Activated T-helper 17 cell treated with anti-CD3 and anti-CD28 coated beads, Interleukin-2, amount 50 U/mL, for 72 hours (primary cell): ENCODE measurements at regions not wholly inside any gene's neighbourhood (a gene's known extent, or its start where the extent isn't known, plus 50 kb on each side); places are given as distances from the start of the nearest gene placed in this dataset.

ENCODE experiments used
- ATAC-seq: fragments of 150-1000 bp; cut with Tn5 transposase; replicated peaks from 2 replicates; pipeline ENCODE4 v1.10.0; 2021; ENCODE audit warnings: mild to moderate bottlenecking, moderate library complexity
- H3K27ac Mint-ChIP-seq: one replicate; pipeline ENCODE4 v1.8.0; 2022; ENCODE audit warnings: mixed read lengths
- H3K27me3 Mint-ChIP-seq: one replicate; pipeline ENCODE4 v1.8.0; 2022; ENCODE audit warnings: mixed read lengths
- H3K36me3 Mint-ChIP-seq: one replicate; pipeline ENCODE4 v1.8.0; 2022; ENCODE audit warnings: low read depth, mild to moderate bottlenecking, mixed read lengths
- H3K4me1 Mint-ChIP-seq: one replicate; pipeline ENCODE4 v1.8.0; 2022; ENCODE audit warnings: mixed read lengths
- H3K4me3 Mint-ChIP-seq: one replicate; pipeline ENCODE4 v1.8.0; 2022; ENCODE audit warnings: mild to moderate bottlenecking, mixed read lengths
- H3K9me3 Mint-ChIP-seq: one replicate; pipeline ENCODE4 v1.8.0; 2022; ENCODE audit warnings: mixed read lengths

DNA sequence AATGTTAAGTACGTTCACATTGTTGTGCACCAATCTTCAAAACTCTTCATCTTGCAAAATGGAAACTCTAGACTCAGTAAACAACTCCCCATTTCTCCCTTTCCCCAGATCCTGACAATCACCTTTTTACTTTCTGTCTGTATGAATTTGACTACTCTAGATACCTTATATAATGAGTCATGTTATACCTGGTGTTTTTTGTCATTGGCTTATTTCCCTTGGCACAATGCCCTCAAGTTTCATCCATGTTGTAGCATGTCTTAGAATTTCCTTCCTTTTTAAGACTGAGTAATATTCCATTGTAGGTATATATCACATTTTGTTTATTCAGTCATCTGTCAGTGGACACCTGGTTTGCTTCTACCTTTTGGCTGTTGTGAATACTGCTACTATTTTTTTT lies 399.5 kb downstream of the LMO4 start:
- no peak overlapping the region for H3K27ac Mint-ChIP-seq
- no peaks in the 10 kb centered on the region for H3K9me3 Mint-ChIP-seq
- peaks cover 6% of the 10 kb centered on the region for H3K27me3 Mint-ChIP-seq
- no peak for ATAC-seq
- H3K36me3 Mint-ChIP-seq: no peaks in the 10 kb centered on the region
- no peak overlapping the region for H3K4me3 Mint-ChIP-seq
- H3K4me1 Mint-ChIP-seq: no peaks in the 10 kb centered on the region

DNA sequence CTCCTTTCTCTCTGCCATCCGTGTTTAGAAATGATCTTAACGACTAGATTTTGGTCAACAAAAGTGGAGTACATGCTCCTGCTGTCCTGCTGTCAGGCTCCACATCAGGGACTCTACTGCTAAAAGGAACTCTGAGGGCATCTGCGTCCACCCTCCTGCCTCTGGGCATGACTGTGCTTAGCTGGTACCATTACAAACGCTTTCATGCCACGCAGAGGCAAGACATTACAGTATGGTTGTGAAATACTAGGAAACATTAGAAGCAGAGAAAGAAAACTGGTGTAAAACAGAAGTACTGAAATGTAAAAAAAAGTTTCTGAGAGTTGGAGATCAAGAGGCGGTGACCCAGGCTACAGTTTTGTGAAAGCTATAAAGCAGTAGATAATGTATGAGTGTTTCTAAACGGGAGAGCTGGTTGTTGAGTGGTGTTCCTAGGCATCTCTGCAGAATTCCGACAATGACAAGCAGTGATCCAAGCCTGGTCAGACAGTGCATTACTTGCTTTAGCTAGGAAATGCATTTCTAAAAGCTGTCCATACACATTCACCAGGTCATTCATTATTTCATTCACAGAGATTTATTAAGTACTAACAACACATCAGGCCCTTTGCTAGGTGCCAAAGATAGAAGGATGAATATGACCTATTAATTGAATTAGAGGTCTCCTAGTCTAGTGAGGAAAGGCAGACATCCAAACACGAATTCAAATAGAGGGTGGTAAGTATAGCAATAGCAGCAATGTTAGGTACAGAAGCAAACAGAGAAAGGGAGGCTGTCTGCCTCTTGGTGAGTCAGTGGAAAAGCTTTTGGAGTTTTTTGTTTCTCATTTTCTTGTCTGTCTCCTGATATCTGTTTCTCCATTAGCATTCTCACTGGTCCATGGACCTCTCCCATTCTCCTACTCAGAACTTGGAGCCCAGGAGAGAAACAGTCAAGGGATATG lies 401.9 kb downstream of the LMO4 start:
- H3K27me3 Mint-ChIP-seq: peaks cover 7% of the 10 kb centered on the region
- no peaks in the 10 kb centered on the region for H3K4me1 Mint-ChIP-seq
- H3K4me3 Mint-ChIP-seq: no peak overlapping the region
- H3K9me3 Mint-ChIP-seq: no peaks in the 10 kb centered on the region
- no peak for ATAC-seq
- H3K27ac Mint-ChIP-seq: no peak overlapping the region
- H3K36me3 Mint-ChIP-seq: no peaks in the 10 kb centered on the region

DNA sequence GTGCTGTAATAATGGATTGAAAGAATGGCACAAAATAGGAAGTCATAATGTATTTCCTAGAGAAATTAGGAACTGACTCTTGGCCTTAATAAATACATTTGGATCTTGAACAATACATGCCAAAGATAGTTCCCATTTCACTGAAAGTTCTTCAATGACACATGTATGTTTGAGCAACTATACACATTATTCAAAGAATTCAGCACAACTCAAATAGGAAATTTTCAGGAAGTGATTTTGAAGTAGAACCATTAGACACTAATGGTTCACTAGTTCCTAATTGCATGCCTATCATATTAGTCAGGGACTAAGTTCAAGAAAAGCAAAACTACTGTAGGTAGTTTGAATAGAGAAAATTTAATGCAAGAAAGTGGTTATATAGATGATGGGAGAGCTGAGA lies 404.7 kb downstream of the LMO4 start:
- no peak overlapping the region for H3K4me3 Mint-ChIP-seq
- ATAC-seq: no peak

DNA sequence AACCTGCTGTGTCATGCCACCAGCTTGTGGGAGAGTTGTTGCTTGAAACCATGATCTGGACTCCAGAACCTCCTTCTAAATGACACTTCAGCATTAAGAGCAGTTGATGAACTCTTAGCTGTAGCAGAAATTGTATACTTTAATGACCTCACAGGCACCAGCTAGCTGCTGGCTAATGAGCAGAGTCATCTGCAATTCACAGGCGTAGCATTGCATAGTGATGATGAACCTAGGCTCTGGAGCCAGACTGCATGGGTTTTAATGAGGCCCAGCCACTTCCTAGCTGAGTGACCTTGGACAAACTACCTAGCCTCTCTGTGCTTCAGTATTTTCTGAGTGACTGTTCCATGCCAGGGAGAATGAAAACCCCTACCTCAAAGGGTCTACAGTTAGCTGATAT lies 407.1 kb downstream of the LMO4 start:
- no peaks in the 10 kb centered on the region for H3K4me1 Mint-ChIP-seq
- H3K27me3 Mint-ChIP-seq: peaks cover 10% of the 10 kb centered on the region

More for the DNA sequence above, 404.7 kb downstream of the LMO4 start:
- Mint-ChIP-seq H3K27me3 (peaks cover 13% of the 10 kb centered on the region), H3K27ac (no peak overlapping the region), H3K36me3 (no peaks in the 10 kb centered on the region), H3K9me3 (no peaks in the 10 kb centered on the region), H3K4me1 (no peaks in the 10 kb centered on the region)

DNA sequence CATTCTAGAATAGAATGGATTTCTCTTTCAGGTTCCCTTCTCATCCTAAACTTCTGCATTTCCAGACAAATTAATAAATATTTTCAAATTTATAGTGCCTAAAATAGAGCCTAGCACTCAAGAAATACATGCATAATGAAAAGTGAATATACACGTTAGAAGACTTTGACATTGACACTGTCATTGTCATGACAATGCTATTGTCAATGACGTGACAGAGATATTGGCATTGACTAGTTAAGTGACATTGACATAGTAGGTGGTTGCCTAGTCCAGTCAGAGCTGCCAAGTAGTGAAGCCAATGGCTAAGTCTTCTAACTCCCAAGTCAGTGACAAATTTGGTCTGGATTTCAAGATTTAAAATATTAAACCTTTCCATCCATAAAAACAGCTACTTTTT lies 410.5 kb downstream of the LMO4 start:
- no peak overlapping the region for H3K27ac Mint-ChIP-seq
- H3K27me3 Mint-ChIP-seq: peaks cover 9% of the 10 kb centered on the region
- no peaks in the 10 kb centered on the region for H3K36me3 Mint-ChIP-seq
- no peak overlapping the region for H3K4me3 Mint-ChIP-seq
- H3K4me1 Mint-ChIP-seq: no peaks in the 10 kb centered on the region
- no peak for ATAC-seq
- H3K9me3 Mint-ChIP-seq: no peaks in the 10 kb centered on the region

More for the DNA sequence above, 407.1 kb downstream of the LMO4 start:
- no peak for ATAC-seq
- no peaks in the 10 kb centered on the region for H3K9me3 Mint-ChIP-seq
- no peak overlapping the region for H3K4me3 Mint-ChIP-seq
- H3K27ac Mint-ChIP-seq: no peak overlapping the region
- H3K36me3 Mint-ChIP-seq: no peaks in the 10 kb centered on the region

DNA sequence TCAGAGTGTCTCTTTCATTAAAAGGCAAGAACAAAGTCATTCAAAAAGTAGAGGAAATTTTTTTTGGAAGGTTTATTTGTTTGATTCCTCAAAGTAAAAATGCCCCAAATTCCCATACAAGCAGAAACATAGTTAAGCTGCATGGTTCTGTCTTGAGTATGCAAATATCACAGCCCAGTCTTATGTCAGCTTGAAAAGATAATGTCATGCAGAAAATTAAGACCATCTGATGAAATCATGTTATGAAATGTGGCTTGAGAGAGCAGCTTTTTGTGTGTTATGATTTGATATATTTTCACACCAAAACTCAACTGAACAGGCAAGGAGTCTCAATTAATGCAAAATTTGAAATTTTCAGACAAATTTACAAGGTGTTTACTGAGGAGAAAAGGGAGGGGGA lies 411.0 kb downstream of the LMO4 start:
- Mint-ChIP-seq H3K4me3 (no peak overlapping the region), H3K27ac (no peak overlapping the region), H3K4me1 (no peaks in the 10 kb centered on the region), H3K9me3 (no peaks in the 10 kb centered on the region), H3K27me3 (peaks cover 9% of the 10 kb centered on the region), H3K36me3 (no peaks in the 10 kb centered on the region)
- no peak for ATAC-seq

DNA sequence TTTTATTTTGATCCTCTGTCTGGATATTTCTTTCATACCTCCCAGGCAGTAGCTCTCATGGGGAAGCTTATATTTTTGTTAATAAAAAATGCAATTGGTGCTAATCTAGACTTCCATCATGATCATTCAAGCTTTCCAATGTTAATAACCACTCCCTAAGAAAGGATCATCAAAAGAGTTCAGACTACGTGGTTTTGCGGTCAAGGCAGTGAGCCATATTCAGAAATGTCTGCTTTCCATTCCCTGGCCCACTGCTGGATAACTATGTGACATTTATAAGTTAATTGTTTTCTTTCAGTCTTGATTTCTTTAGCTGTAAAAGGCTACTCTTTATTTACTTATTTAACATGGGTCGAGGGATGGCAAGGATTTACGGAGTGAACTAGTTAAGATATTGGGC lies 414.6 kb downstream of the LMO4 start:
- Mint-ChIP-seq H3K4me1 (no peaks in the 10 kb centered on the region), H3K27me3 (peaks cover 5% of the 10 kb centered on the region), H3K36me3 (no peaks in the 10 kb centered on the region), H3K9me3 (no peaks in the 10 kb centered on the region), H3K27ac (no peak overlapping the region), H3K4me3 (no peak overlapping the region)
- no peak for ATAC-seq

DNA sequence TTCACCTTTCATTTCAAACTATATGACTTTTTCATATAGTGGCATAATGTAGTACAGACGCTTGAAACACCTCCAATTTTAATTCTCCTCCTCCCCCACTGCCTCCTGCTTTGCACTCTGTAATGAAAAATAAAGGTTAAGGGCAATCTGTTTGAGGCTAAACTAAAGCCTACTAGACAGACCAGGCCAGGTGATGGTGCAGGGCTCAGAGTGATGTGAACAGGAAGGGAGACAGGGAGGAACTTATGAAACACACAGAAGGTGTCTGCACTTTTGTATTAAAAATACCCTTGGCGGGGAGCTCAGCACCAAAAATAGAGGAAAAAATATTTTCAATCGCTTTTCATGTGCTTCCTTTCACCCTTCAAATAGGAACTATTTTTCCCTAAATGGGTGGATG lies 415.4 kb downstream of the LMO4 start:
- no peak for ATAC-seq
- Mint-ChIP-seq H3K4me3 (no peak overlapping the region), H3K4me1 (no peaks in the 10 kb centered on the region), H3K9me3 (no peaks in the 10 kb centered on the region), H3K27ac (no peak overlapping the region), H3K27me3 (peaks cover 3% of the 10 kb centered on the region), H3K36me3 (no peaks in the 10 kb centered on the region)

DNA sequence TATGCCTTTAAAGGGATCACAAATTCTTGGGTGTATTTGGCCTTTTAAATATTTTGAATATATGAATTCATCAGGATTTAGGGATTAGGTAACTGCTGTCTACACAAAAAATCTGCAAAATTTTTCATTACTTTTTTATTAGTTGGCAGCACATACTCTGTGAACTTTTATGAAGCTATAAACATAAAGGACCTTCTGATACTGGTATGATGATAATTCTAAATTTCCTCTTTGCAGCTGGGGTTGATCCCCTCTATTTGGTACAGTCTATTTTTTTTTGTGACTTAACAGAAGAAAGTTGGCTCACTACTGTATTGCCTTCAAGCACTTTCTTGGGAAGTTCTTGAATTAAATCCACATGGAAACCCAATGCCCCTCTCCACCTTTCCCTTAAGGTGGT lies 416.1 kb downstream of the LMO4 start:
- H3K4me1 Mint-ChIP-seq: no peaks in the 10 kb centered on the region
- no peak for ATAC-seq
- no peaks in the 10 kb centered on the region for H3K9me3 Mint-ChIP-seq

DNA sequence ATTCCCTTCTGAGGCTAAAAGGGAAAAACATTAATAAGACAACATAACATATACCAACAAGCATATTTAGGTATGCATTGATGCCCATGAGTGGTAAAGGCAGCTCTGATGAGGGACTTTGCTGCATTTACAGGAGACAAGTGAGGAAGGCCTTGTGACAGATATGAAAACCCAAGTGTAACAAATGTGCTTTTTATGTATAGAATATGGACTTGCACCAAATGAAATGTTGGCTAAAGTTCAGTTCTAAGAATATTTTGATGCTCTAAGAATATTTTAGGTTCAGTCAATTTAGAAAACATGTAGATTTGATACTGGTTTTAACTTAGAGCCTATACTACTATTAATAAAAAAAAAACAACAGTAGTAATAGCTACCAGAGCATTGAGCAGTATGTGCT lies 424.7 kb downstream of the LMO4 start:
- H3K4me1 Mint-ChIP-seq: no peaks in the 10 kb centered on the region
- H3K9me3 Mint-ChIP-seq: no peaks in the 10 kb centered on the region
- no peaks in the 10 kb centered on the region for H3K36me3 Mint-ChIP-seq
- no peak overlapping the region for H3K4me3 Mint-ChIP-seq
- no peak overlapping the region for H3K27ac Mint-ChIP-seq
- ATAC-seq: no peak
- H3K27me3 Mint-ChIP-seq: peaks cover 3% of the 10 kb centered on the region

More for the DNA sequence above, 416.1 kb downstream of the LMO4 start:
- no peak overlapping the region for H3K4me3 Mint-ChIP-seq
- H3K36me3 Mint-ChIP-seq: no peaks in the 10 kb centered on the region
- no peak overlapping the region for H3K27ac Mint-ChIP-seq
- peaks cover 4% of the 10 kb centered on the region for H3K27me3 Mint-ChIP-seq

DNA sequence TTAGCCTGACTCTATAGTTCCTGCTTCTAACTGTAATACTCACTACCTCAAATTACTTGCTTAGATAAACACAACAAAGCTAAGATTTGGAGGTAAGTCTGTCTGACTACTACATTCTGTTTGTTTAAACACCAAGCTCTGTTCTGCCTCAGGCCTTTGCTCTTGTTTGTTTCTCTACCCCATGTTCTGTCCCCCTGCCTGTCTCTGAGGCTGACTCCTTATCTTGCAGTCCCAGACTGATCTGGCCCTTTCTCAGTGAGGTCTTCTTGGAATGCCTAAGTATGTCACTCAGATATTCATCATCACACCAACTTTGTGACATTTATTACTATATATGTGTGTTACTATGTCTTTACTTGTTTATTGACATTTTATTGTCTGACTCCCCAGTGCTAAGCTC lies 425.5 kb downstream of the LMO4 start:
- Mint-ChIP-seq H3K27ac (no peak overlapping the region), H3K4me1 (no peaks in the 10 kb centered on the region), H3K27me3 (peaks cover 3% of the 10 kb centered on the region), H3K36me3 (no peaks in the 10 kb centered on the region), H3K9me3 (no peaks in the 10 kb centered on the region), H3K4me3 (no peak overlapping the region)
- ATAC-seq: no peak

DNA sequence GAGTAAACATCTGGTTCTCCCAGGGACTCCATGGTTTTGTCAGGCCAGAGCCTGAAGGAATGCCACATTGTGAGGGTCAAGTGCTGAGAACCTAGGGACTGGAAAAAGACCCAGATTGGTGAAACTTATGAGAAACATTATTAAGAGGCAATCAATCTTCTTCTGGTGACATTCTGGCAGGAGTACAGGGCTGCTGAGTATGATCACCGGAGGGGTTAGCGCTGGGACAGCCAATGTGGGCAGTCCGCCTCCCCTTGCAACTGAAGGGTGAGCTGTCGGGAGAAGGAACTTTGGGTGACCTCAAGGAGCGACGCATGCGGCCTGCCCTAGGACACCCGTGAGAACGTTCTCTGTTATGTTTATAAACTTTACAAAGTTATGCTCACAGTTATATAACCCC lies 429.0 kb downstream of the LMO4 start:
- Mint-ChIP-seq H3K9me3 (no peaks in the 10 kb centered on the region), H3K4me3 (no peak overlapping the region), H3K4me1 (no peaks in the 10 kb centered on the region), H3K27me3 (no peaks in the 10 kb centered on the region), H3K36me3 (no peaks in the 10 kb centered on the region), H3K27ac (no peak overlapping the region)
- ATAC-seq: no peak

DNA sequence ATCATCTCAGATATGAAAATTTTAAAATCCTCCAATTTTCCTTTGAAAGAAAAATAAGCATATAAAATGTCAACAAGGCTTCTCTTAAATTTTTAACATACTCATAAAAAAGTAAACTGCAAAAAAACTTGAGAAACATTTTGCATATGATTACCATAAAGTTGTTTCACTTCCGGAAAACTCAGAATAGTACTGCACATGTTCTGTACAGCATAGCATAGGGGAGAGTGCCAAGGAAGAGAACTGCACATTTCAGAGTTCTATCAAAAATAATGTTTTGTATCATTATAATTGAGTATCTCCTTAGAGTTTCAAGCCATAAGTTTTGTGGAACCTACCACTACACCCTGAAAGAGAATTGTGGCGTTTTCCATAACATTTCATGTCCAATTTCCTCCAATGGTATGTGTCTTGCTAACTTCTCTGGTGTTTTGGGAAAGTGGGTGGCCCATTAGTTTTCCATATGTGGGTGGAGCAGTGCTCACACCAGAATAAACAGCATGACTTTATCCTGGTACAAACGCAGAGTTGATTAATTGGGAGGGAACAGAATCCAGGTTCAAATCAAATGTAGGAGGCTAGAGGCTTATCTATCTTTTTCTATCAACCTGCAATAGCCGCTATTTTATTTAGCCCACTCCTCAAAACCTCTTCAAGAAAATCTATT lies 430.9 kb downstream of the LMO4 start:
- no peak overlapping the region for H3K4me3 Mint-ChIP-seq
- H3K9me3 Mint-ChIP-seq: no peaks in the 10 kb centered on the region
- H3K36me3 Mint-ChIP-seq: no peaks in the 10 kb centered on the region
- no peak overlapping the region for H3K27ac Mint-ChIP-seq
- H3K4me1 Mint-ChIP-seq: no peaks in the 10 kb centered on the region
- no peak for ATAC-seq
- no peaks in the 10 kb centered on the region for H3K27me3 Mint-ChIP-seq

DNA sequence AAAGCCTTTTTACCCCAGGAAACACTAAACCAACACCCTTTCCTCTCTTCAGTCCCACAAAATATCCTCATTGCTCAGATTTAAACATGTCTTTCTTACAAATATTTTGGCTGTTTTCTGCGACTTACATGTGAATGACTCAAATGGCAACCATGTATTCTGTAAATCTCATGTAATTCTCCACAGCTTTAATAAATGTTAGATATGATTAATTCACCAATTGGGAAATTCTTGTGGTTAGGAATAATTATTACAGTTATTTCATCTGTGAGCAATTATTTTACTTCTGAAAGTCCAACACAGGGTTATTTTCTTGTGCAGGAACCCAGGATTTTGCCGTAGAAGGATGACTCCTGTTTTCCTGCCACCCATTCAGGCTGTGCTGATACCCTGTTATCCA lies 431.5 kb downstream of the LMO4 start:
- no peaks in the 10 kb centered on the region for H3K4me1 Mint-ChIP-seq
- no peaks in the 10 kb centered on the region for H3K36me3 Mint-ChIP-seq

DNA sequence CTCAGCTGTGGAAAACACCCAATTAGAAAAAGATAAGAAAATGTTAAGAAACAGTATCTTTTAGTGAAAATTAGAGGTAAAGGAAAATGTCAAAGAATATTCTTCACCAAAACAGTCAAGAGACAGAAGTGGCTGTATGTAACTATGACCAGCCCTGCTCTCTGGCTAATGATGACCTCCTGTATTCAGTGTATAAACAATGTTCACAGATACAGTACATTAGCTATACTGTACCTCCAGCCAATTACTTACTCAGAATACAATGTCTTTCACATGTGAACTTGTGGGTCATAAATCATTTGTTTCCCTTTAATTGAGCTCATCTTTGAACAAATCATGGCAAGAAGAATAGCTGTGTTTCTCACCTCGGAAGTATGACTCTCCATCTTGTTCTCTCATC lies 432.0 kb downstream of the LMO4 start:
- no peaks in the 10 kb centered on the region for H3K4me1 Mint-ChIP-seq
- no peak overlapping the region for H3K27ac Mint-ChIP-seq
- H3K36me3 Mint-ChIP-seq: no peaks in the 10 kb centered on the region
- H3K9me3 Mint-ChIP-seq: no peaks in the 10 kb centered on the region
- no peak overlapping the region for H3K4me3 Mint-ChIP-seq
- ATAC-seq: no peak
- no peaks in the 10 kb centered on the region for H3K27me3 Mint-ChIP-seq

More for the DNA sequence above, 431.5 kb downstream of the LMO4 start:
- no peak for ATAC-seq
- no peak overlapping the region for H3K27ac Mint-ChIP-seq
- no peak overlapping the region for H3K4me3 Mint-ChIP-seq
- H3K27me3 Mint-ChIP-seq: no peaks in the 10 kb centered on the region
- no peaks in the 10 kb centered on the region for H3K9me3 Mint-ChIP-seq
